ENCODE measurements at regions not wholly inside any gene's neighbourhood (a gene's known extent, or its start where the extent isn't known, plus 50 kb on each side); places are given as distances from the start of the nearest gene placed in this dataset.

- no peaks in the 10 kb centered on the region for H3K27me3 ChIP-seq (ENCODE audit: insufficient read depth, low read length, poor library complexity)
- peaks cover 2% of the 10 kb centered on the region for H3K4me1 ChIP-seq (ENCODE audit: control insufficient read depth, low read depth, low read length)
- no peak overlapping the region for H3K18ac ChIP-seq (ENCODE audit: low read length)
- no peak overlapping the region for H3K56ac ChIP-seq (ENCODE audit: low read length)
- no peaks in the 10 kb centered on the region for H3K36me3 ChIP-seq (ENCODE audit: control insufficient read depth, insufficient read depth, low read length)
- H3K4ac ChIP-seq (ENCODE audit: low read depth, low read length) = no peak overlapping the region
- H2BK5ac ChIP-seq (ENCODE audit: low read length) = no peak overlapping the region
- H3K4me3 ChIP-seq (ENCODE audit: low read length) = no peak overlapping the region
- no peak overlapping the region for H2AK5ac ChIP-seq (ENCODE audit: low read length)
- H3K79me1 ChIP-seq (ENCODE audit: low read length) = no peaks in the 10 kb centered on the region
- WGBS (ENCODE audit: extremely low coverage, insufficient coverage, low lambda C conversion rate) = no CpG with 5 or more reads among the region's 3 CpGs
- H2BK15ac ChIP-seq (replicated peaks; ENCODE audit: low read depth) = no peak overlapping the region
- no peak for DNase-seq
- no peak overlapping the region for H2BK120ac ChIP-seq (ENCODE audit: low read depth, low read length)
- no peaks in the 10 kb centered on the region for H3K79me2 ChIP-seq (ENCODE audit: control insufficient read depth, insufficient read depth, low read length)
- H3K23ac ChIP-seq (ENCODE audit: low read length) = no peak overlapping the region
- H3K9ac ChIP-seq (ENCODE audit: low read length) = no peak overlapping the region
- no peak overlapping the region for H4K8ac ChIP-seq (ENCODE audit: low read depth, low read length)
- H3K4me2 ChIP-seq (ENCODE audit: low read length) = no peak overlapping the region
- no peak overlapping the region for H4K5ac ChIP-seq (ENCODE audit: low read length)
- H3K27ac ChIP-seq (ENCODE audit: low read depth, low read length) = no peak overlapping the region
These were observed 206.9 kb downstream of the ARL4C start for GRCh38 chr2:234289834-234290590.

DNA sequence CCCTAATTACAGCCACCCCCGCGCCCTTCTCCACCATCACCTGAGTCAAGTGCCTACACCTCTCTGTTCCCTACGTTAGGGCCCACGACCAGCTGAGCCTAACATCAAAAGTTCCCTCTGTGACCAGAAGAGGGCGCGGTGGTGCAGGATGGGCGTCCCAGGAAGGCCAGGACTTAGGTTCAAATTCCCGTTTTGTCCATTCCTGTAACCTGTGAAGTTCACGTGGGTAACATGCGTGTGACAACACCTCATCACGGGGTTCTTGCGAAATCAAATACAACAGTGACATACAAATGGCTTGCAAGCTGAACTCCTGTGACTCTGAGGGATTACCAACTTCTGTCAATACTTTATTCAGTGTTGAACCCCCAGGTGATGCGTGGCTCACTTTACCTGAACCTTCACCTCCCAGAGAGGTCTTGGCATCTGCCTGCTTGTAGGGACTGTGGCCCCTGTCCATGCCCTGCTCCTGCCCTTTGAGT lies 207.9 kb downstream of the ARL4C start:
- H3K56ac ChIP-seq (ENCODE audit: low read length) = no peak overlapping the region
- peak; percentile 78 for DNase-seq
- H2AK5ac ChIP-seq (ENCODE audit: low read length) = no peak overlapping the region
- H3K79me1 ChIP-seq (ENCODE audit: low read length) = no peaks in the 10 kb centered on the region
- no CpG with 5 or more reads among the region's 13 CpGs for WGBS (ENCODE audit: extremely low coverage, insufficient coverage, low lambda C conversion rate)
- H3K4me3 ChIP-seq (ENCODE audit: low read length) = no peak overlapping the region
- H3K9ac ChIP-seq (ENCODE audit: low read length) = no peak overlapping the region
- no peak overlapping the region for H2BK15ac ChIP-seq (replicated peaks; ENCODE audit: low read depth)
- no peak overlapping the region for H4K5ac ChIP-seq (ENCODE audit: low read length)
- H3K27ac ChIP-seq (ENCODE audit: low read depth, low read length) = no peak overlapping the region
- H3K23ac ChIP-seq (ENCODE audit: low read length) = no peak overlapping the region
- no peak overlapping the region for H3K4ac ChIP-seq (ENCODE audit: low read depth, low read length)
- H3K27me3 ChIP-seq (ENCODE audit: insufficient read depth, low read length, poor library complexity) = no peaks in the 10 kb centered on the region
- H3K36me3 ChIP-seq (ENCODE audit: control insufficient read depth, insufficient read depth, low read length) = no peaks in the 10 kb centered on the region
- H3K4me1 ChIP-seq (ENCODE audit: control insufficient read depth, low read depth, low read length) = peaks cover 2% of the 10 kb centered on the region
- no peak overlapping the region for H3K18ac ChIP-seq (ENCODE audit: low read length)
- H4K8ac ChIP-seq (ENCODE audit: low read depth, low read length) = no peak overlapping the region
- no peak overlapping the region for H2BK5ac ChIP-seq (ENCODE audit: low read length)
- H3K4me2 ChIP-seq (ENCODE audit: low read length) = no peak overlapping the region
- H3K79me2 ChIP-seq (ENCODE audit: control insufficient read depth, insufficient read depth, low read length) = no peaks in the 10 kb centered on the region
- no peak overlapping the region for H2BK120ac ChIP-seq (ENCODE audit: low read depth, low read length)

DNA sequence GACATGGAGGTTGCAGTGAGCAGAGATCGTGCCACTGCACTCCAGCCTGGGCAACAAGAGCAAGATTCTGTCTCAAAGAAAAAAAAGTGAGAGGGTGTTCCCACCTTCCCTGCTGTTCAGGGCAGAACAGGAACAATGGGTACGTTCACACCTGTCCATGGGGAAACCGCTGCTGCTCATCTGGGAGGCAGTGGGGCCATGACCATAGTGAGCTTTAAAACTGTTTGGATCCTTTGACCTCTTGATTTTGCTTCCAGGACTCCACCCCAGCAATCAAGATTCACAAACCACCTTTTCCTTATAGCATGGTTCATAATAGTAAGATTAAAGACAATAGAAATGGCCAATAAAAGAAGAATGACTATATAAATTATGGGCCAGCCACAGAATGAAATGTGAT lies 209.2 kb downstream of the ARL4C start:
- H3K4ac ChIP-seq (ENCODE audit: low read depth, low read length) = no peak overlapping the region
- WGBS (ENCODE audit: extremely low coverage, insufficient coverage, low lambda C conversion rate) = no CpG with 5 or more reads among the region's 3 CpGs
- no peaks in the 10 kb centered on the region for H3K36me3 ChIP-seq (ENCODE audit: control insufficient read depth, insufficient read depth, low read length)
- H3K79me1 ChIP-seq (ENCODE audit: low read length) = no peaks in the 10 kb centered on the region
- H3K4me1 ChIP-seq (ENCODE audit: control insufficient read depth, low read depth, low read length) = peaks cover 2% of the 10 kb centered on the region
- H3K27ac ChIP-seq (ENCODE audit: low read depth, low read length) = no peak overlapping the region
- H3K23ac ChIP-seq (ENCODE audit: low read length) = no peak overlapping the region
- no peak overlapping the region for H2AK5ac ChIP-seq (ENCODE audit: low read length)
- H3K4me3 ChIP-seq (ENCODE audit: low read length) = no peak overlapping the region
- H2BK5ac ChIP-seq (ENCODE audit: low read length) = no peak overlapping the region
- H3K27me3 ChIP-seq (ENCODE audit: insufficient read depth, low read length, poor library complexity) = no peaks in the 10 kb centered on the region
- no peak overlapping the region for H4K5ac ChIP-seq (ENCODE audit: low read length)
- no peak for DNase-seq
- no peak overlapping the region for H2BK15ac ChIP-seq (replicated peaks; ENCODE audit: low read depth)
- H3K79me2 ChIP-seq (ENCODE audit: control insufficient read depth, insufficient read depth, low read length) = no peaks in the 10 kb centered on the region
- H3K4me2 ChIP-seq (ENCODE audit: low read length) = no peak overlapping the region
- no peak overlapping the region for H2BK120ac ChIP-seq (ENCODE audit: low read depth, low read length)
- no peak overlapping the region for H3K56ac ChIP-seq (ENCODE audit: low read length)
- no peak overlapping the region for H4K8ac ChIP-seq (ENCODE audit: low read depth, low read length)
- no peak overlapping the region for H3K18ac ChIP-seq (ENCODE audit: low read length)
- no peak overlapping the region for H3K9ac ChIP-seq (ENCODE audit: low read length)

- no peak overlapping the region for H2BK5ac ChIP-seq (ENCODE audit: low read length)
- no CpG with 5 or more reads among the region's 4 CpGs for WGBS (ENCODE audit: extremely low coverage, insufficient coverage, low lambda C conversion rate)
- H3K4me3 ChIP-seq (ENCODE audit: low read length) = no peak overlapping the region
- H3K79me1 ChIP-seq (ENCODE audit: low read length) = no peaks in the 10 kb centered on the region
- H3K36me3 ChIP-seq (ENCODE audit: control insufficient read depth, insufficient read depth, low read length) = no peaks in the 10 kb centered on the region
- no peak overlapping the region for H3K9ac ChIP-seq (ENCODE audit: low read length)
- H3K4me1 ChIP-seq (ENCODE audit: control insufficient read depth, low read depth, low read length) = no peaks in the 10 kb centered on the region
- H3K27me3 ChIP-seq (ENCODE audit: insufficient read depth, low read length, poor library complexity) = no peaks in the 10 kb centered on the region
- no peak overlapping the region for H2BK120ac ChIP-seq (ENCODE audit: low read depth, low read length)
- H4K8ac ChIP-seq (ENCODE audit: low read depth, low read length) = no peak overlapping the region
- no peak overlapping the region for H3K23ac ChIP-seq (ENCODE audit: low read length)
- no peak overlapping the region for H4K5ac ChIP-seq (ENCODE audit: low read length)
- H3K18ac ChIP-seq (ENCODE audit: low read length) = no peak overlapping the region
- H2BK15ac ChIP-seq (replicated peaks; ENCODE audit: low read depth) = no peak overlapping the region
- no peak for DNase-seq
- no peaks in the 10 kb centered on the region for H3K79me2 ChIP-seq (ENCODE audit: control insufficient read depth, insufficient read depth, low read length)
- no peak overlapping the region for H3K4me2 ChIP-seq (ENCODE audit: low read length)
- H3K56ac ChIP-seq (ENCODE audit: low read length) = no peak overlapping the region
- H2AK5ac ChIP-seq (ENCODE audit: low read length) = no peak overlapping the region
- no peak overlapping the region for H3K4ac ChIP-seq (ENCODE audit: low read depth, low read length)
- no peak overlapping the region for H3K27ac ChIP-seq (ENCODE audit: low read depth, low read length)
These were observed 209.9 kb downstream of the ARL4C start for GRCh38 chr2:234286956-234287355.

DNA sequence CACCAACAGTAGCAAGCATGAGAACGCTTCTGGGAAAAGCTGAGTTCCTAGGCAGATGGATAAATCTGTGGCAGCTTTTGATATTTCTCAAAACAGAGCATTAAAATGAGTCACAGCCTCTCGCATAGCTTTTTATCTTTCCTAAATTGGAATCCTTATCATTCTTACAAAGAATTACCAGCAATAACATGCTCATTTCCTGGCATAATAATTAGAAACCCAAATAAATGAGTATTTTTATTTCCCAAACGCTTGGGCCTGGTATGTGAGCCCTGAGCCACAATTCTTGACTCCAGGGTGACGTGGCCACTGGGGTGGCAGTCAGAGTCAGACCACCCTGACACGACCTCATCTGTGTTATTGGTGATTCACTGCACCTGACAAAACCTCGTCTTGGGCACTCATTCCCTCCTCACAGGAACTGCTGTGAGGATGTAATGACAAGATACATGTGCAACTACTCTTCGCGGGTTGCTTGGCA lies 210.7 kb downstream of the ARL4C start:
- no peak overlapping the region for H2BK15ac ChIP-seq (replicated peaks; ENCODE audit: low read depth)
- no peaks in the 10 kb centered on the region for H3K36me3 ChIP-seq (ENCODE audit: control insufficient read depth, insufficient read depth, low read length)
- H2AK5ac ChIP-seq (ENCODE audit: low read length) = no peak overlapping the region
- H3K9ac ChIP-seq (ENCODE audit: low read length) = no peak overlapping the region
- no peak overlapping the region for H3K4me3 ChIP-seq (ENCODE audit: low read length)
- H3K56ac ChIP-seq (ENCODE audit: low read length) = no peak overlapping the region
- H3K23ac ChIP-seq (ENCODE audit: low read length) = no peak overlapping the region
- no peak overlapping the region for H2BK120ac ChIP-seq (ENCODE audit: low read depth, low read length)
- H3K79me2 ChIP-seq (ENCODE audit: control insufficient read depth, insufficient read depth, low read length) = no peaks in the 10 kb centered on the region
- H3K4me2 ChIP-seq (ENCODE audit: low read length) = no peak overlapping the region
- H3K27me3 ChIP-seq (ENCODE audit: insufficient read depth, low read length, poor library complexity) = no peaks in the 10 kb centered on the region
- H3K27ac ChIP-seq (ENCODE audit: low read depth, low read length) = no peak overlapping the region
- no peak overlapping the region for H3K18ac ChIP-seq (ENCODE audit: low read length)
- no peak overlapping the region for H4K8ac ChIP-seq (ENCODE audit: low read depth, low read length)
- no peaks in the 10 kb centered on the region for H3K79me1 ChIP-seq (ENCODE audit: low read length)
- H2BK5ac ChIP-seq (ENCODE audit: low read length) = no peak overlapping the region
- H3K4me1 ChIP-seq (ENCODE audit: control insufficient read depth, low read depth, low read length) = no peaks in the 10 kb centered on the region
- H3K4ac ChIP-seq (ENCODE audit: low read depth, low read length) = no peak overlapping the region
- DNase-seq = no peak
- no peak overlapping the region for H4K5ac ChIP-seq (ENCODE audit: low read length)
- WGBS (ENCODE audit: extremely low coverage, insufficient coverage, low lambda C conversion rate) = no CpG with 5 or more reads among the region's 8 CpGs

- Histone ChIP-seq H3K27ac (ENCODE audit: low read depth, low read length) (no peak overlapping the region), H3K9ac (ENCODE audit: low read length) (no peak overlapping the region), H3K56ac (ENCODE audit: low read length) (no peak overlapping the region), H2AK5ac (ENCODE audit: low read length) (no peak overlapping the region), H3K79me1 (ENCODE audit: low read length) (no peaks in the 10 kb centered on the region), H2BK5ac (ENCODE audit: low read length) (no peak overlapping the region), H3K18ac (ENCODE audit: low read length) (no peak overlapping the region), H3K4me3 (ENCODE audit: low read length) (no peak overlapping the region), H3K4ac (ENCODE audit: low read depth, low read length) (no peak overlapping the region), H2BK15ac (replicated peaks; ENCODE audit: low read depth) (no peak overlapping the region), H4K5ac (ENCODE audit: low read length) (no peak overlapping the region), H4K8ac (ENCODE audit: low read depth, low read length) (no peak overlapping the region), H3K27me3 (ENCODE audit: insufficient read depth, low read length, poor library complexity) (no peaks in the 10 kb centered on the region), H3K36me3 (ENCODE audit: control insufficient read depth, insufficient read depth, low read length) (no peaks in the 10 kb centered on the region), H3K4me2 (ENCODE audit: low read length) (no peak overlapping the region), H2BK120ac (ENCODE audit: low read depth, low read length) (no peak overlapping the region), H3K23ac (ENCODE audit: low read length) (no peak overlapping the region), H3K79me2 (ENCODE audit: control insufficient read depth, insufficient read depth, low read length) (no peaks in the 10 kb centered on the region), H3K4me1 (ENCODE audit: control insufficient read depth, low read depth, low read length) (no peaks in the 10 kb centered on the region)
- no peak for DNase-seq
- WGBS (ENCODE audit: extremely low coverage, insufficient coverage, low lambda C conversion rate) = no CpG with 5 or more reads among the region's 1 CpG
These were observed 211.3 kb downstream of the ARL4C start for GRCh38 chr2:234285541-234285940.

All from mesendoderm (in vitro differentiated cells).